EL (cell line): ENCODE measurements at regions not wholly inside any gene's neighbourhood (a gene's known extent, or its start where the extent isn't known, plus 50 kb on each side); places are given as distances from the start of the nearest gene placed in this dataset.

Source experiments
- DNase-seq: peaks from one replicate; pipeline ENCODE4 v3.0.0-alpha.2; 2016

DNA sequence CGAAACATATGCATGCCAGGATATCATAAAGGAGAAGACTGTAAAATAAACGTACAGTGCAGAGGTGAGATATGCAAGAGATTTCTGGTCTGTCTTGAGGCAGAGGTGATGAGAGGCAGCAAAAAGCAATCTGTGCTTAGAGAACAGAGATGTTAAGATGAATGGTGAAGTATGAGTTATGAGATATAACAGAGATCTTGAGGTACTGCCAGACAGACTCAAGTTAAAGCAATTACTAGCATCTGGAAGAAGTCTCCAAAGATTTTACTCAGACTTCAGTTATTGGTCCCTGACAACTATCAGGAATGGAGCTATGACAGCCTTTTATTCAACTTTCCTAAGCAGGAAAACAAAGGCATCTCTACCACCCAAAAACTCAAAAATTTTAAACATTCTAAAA is 122.8 kb upstream of the DST start:
- DNase-seq = no peak

DNA sequence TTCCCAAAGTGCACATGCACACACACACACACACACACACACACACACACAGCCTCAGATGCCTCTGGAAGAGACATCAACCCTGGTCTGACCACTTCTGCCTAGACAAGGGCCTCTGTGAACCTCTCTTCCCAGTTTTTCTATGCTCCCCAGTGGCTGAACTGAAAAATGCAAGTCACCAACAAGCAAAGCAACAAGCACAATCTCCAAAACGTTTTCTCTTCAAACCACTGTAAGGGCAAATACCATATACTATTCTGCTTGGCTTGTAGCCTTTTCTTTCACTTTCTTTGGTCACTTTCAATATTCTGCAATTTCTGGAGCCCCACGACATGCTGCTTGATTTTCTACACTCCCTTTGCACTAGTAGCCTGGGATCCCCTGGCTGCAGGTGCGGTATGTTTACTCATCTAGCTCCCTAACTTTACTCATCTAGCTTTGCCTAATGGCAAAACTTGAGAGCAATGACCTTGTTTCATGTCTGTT is 121.4 kb upstream of the DST start:
- peak; percentile 66 for DNase-seq

DNA sequence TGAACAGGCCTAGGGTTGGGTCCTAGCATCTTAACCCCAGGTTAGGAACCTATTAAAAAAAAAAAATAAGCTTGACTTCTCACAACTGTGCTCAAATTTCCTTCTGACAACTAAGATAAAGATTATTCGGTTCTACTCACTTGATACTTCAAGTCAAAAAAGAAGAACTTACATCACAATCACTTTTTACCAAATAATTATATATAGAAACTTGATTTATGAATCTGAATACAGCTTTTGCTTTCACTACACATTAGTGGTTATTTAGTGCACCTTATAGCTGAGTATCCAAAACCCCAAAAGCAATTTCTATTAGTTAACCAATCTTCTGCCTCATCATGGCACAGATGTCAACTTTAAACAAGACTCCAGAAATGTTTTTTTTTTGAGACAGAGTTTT is 119.0 kb upstream of the DST start:
- no peak for DNase-seq

DNA sequence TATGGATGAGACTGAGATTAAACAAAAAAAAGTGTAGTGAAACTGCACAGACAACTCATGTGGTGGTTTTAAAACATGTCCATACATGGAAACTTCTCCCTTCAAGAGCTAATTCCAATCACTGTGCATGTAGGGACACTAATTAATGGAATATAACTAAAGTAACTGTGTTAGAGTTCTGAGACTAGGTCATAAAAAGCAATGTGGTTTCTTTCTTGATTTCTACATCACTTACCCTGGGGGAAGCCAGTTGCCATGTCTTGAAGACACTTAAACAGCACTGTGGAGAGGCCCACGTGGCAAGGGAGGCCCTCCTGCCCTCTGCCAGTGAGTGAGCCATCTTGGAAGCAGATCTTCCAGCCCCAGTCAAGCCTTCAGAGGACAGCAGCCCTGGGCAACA is 118.2 kb upstream of the DST start:
- peak; percentile 33 for DNase-seq

DNA sequence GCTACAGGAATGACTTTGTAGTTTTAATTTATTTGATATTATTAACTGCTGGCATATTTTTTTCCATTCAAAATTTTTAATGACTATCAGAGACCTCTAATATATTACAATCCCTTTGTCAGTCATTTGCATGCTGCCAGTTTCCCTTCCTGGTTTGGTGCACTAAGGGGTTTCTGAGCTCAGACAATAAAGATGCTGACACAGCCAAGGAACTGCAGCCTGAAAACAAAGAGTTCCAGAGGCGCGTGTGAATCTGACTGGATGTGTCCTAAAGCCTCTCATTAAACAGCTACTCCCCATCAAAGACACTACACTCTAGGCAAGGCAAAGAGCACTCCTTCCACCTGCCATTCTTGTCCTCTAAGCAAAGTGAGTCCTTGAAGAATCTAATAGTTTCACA is 116.8 kb upstream of the DST start:
- DNase-seq = no peak

DNA sequence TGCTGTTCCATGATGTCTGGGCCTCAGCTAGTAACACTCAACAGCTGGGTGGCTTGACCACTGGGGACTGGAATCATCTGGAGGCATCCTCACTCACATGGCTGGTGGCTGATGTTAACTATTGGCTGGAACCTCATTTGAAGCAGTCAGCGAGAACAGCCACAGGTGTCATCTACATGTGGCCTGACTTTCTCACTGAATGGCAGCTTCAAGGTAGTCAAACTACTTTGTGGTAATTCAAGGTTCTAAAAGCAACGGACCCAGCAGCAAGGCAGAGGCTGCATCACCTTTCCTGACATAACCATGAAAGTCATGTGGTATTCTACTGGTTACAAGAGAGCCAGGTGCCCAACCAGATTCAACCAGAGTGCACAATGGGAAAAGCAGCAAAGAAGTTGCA is 115.9 kb upstream of the DST start:
- DNase-seq = no peak

DNA sequence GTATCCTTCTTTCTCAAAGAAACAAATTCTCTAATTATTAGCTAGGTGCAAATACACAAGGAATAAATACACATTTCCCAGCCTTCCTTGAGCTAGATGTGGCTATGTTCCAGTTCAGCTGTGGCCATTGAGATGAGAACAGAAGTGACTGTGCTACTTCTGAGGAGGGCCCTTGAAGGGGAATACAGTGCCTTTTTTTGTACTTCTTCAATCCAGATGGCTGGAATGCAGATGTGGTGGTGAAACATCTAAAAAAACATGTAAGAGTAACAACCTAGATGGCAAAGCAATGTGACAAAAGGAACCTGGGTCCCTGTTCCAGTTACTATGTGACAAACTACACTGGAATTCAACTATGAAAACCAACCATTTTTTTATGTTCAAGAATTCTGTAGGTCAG is 115.4 kb upstream of the DST start:
- DNase-seq = peak; percentile 41

DNA sequence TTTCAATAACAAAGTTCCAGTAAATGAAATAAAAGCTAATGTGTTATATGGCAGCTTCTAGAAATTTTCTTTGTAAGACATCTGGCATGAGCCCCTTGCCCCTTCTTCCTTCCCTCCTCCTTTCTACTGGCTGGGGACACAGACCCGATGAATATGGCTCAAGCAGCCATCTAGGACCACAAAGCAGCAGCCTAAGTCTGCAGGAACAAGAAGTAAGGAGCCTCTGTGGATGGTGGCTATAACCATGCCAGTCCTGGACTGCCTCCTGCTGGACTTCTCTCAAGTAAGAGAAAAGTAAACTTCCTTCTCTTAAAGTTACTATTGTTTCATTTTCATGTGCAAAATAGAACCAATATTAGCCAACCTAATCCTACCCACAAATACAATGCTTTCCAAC is 114.9 kb upstream of the DST start:
- DNase-seq = peak; percentile 63

DNA sequence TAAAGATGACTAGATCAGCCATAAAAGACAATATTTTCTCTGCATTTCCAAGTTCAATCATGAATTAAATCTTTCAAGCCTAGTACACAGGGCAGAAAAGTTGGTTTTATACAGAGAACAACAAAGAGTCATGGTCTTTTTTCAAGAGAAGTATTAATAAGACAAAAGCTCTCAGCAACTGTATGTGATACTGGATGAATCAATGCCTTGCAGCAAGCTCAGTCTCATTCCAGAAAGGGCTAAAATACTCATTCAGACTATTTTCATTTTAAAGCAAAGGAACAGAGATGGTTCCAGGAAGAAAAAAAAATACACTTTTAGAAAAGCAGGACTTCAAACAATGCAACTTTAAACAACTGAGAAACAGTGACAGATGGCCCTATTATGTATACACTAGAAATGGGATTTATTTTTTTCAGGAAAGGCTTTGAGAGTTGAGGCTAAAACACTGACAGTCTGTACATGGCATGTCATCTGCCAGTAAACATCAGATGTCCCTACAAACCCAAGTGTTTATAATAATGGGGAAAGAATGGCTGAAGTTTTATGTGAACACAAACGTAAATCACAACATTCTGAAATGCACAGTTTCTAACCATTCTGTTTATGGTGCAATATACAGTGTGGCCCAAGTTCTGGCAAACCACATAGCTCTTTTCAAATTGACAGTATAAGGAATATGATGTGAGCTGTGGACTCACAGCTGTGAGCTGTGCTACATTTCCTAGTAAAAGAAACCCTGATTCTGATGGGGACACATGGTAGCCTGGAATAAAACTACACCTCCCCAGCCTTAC is 114.3 kb upstream of the DST start:
- no peak for DNase-seq

DNA sequence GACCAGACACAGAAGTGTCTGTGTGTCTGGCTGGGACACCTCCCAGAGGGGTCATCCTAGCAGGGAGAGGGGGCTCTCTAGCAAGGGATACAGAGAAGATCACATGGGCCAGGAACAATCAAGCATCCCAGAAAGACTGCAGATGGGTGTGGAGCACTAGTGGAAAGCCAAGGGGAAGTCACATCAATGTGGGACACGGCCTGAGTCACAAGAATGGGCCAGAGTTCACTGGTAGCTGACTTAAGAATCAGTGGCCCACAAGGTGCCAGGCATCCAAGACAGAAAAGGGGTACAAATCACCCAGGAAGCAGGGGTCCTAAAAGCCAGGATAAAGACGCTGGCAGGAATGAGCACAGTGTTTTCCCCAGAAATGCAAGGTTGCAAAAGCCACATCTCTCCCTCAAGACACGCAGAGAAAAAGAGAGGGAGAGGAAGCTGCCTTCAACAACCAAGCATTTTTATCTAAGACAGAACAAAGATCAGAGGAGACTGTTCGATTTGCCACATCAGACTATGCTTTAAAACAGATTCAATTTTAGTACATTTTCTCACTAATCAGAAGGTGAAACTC is 113.6 kb upstream of the DST start:
- no peak for DNase-seq

DNA sequence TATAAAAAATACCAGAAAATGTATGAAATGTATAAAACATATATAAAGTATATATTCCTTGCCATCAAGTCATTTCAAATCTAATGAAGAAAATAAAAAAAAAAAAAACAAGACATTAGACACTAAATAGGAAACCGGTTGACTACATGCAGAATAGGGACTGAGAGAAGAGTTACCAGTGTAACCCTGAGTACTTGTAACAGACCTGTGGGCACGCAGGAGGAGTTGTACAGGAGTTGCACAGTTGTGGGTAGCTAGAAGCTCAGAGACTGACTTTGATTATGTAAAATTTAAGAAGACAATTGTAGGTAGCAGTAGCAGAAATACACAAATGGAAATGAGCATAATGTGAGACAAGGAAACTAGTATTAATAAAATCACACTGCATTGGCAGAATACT is 112.4 kb upstream of the DST start:
- no peak for DNase-seq

DNA sequence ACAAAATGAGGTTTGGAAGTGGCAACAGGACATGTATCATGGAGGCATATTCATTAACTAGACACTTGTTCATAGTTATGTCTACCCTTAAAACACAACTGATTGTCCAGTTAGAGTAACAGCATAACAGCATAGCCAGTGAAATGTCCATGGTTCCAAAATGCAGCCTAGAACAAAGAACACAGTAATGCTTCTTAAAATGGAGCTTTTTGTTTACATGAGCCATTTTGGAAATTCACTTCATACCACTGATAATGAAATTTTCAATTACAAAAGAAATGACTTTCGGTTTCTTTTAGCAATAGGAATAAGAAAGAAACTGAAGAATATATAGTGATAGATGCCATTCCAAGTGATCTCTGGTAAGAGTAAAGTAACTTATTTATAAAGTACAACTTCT is 111.1 kb upstream of the DST start:
- no peak for DNase-seq

DNA sequence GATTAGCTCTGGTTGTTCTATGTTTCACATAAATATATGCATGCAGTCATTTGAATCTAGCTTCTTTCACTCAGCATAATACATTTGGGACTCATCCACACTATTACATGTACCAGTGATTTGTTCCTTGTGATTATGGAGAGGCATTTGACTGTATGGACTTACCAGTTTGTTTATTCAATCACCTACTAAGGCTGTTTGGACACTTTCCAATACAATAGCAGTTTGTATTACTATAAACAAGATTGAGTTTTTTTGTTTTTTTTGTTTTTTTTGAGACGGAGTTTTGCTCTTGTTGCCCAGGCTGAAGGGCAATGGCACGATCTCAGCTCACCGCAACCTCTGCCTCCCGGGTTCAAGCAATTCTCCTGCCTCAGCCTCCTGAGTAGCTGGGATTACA is 109.8 kb upstream of the DST start:
- DNase-seq = no peak

DNA sequence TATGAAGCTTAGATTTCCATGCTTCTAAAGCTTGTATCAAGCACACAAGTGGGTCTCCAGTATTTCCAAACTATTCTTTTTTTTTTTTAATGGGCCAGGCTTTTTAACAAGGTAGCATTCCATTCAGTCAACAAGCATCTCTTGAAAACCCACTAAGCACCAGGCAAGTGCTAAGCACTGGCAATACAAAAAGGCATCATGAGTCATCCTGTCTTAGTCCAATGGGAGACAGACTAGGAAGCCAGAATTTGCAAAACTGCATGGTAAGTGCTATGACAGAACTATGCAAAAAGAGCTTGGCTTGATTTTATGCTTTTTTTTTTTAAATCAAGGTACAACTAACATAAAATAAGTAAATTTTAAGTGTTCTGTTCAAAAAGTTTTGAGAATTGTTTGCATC is 109.3 kb upstream of the DST start:
- DNase-seq = peak; percentile 80

DNA sequence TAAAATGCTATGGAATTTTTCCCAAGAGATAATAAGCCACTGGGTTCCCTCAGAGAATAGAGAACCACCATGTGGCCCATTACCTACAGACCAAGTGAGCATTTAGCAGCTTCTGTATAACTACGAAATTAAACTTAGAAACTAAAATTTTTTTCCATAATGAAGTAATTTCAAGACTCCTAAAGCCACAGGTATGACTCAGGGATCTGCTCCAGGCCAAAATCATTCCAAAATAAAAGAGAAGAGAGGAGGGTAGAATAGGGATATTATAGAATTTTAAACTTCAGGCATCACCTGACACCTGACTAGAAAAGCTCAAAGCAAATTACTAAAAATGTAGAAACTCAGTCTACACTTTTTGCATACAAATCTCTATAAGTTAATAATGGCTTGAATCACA is 108.9 kb upstream of the DST start:
- no peak for DNase-seq

DNA sequence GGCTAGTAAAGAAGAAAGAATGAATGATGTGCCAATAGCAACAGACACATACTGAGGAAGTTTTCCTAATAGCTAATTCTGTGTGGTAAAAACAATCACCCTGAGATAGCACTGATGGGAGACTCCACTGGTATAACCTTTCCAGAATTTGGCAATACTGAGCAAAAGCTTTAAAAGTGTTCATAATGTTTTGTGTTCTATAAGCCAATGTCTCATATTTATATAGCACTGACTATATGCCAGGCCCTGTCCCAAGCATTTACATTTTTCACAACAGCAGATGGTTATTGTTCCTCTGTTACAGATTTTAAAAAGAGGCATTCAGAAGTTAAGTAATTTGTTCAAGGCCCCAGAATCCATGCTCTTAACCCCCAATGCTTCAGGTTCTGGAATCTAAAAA is 108.0 kb upstream of the DST start:
- DNase-seq = no peak

DNA sequence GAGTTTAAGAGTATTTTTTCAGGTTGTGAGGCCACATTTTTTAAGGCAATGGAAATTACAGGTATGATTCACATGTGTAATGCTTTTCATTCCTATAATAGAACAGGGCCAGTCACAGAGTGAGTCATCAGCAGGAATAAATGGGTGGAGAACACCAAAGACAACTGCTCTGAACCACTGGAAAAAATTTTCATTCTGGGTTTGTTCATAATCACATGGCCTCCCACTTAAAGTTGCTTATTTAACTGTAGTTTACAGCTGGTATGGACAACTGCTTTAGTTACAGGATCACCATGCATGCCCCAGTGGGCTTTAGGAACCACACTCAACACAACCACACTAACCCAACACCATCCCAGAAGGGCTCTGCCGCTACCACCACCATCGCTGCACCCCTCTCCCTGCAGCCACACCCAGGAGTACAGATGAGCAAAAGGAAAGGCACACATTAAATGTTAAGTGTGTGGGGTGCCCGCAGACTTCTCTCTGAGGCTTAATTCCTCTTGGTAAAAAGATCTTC is 107.0 kb upstream of the DST start:
- DNase-seq = peak; percentile 85

DNA sequence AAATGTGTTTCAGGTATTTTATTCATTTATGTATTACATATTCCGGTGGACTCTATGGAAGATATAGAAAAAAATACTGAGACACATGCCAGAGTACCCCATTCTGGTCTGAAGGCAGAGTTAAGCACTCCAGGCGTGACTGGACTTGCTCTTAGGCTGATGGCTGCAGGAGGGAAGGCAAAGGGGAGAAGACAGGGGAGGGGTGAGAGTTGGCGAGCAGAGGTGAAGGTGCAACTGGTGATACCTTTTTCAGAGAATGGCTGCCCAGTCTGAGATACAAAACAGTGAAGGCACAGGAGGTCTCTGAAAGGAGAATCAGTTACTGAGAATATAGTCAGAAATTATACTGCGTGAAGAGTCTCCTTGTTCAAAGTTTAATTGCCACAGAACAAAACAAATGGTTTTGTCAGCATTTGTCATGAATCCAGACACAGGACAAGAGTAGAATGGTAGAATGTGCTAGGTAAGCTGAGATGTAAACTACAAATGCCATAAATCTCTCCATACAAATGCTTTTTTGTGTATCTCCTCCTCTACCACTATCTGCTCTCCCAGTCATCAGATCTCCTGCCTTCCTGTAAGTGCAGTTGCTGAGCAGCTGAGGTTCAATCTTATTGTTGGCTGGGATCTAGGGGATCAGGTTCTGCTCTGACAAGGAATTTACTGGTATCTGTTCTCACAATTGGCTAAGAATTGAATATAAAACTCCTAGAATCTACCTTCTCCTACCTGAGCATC is 104.2 kb upstream of the DST start:
- no peak for DNase-seq

DNA sequence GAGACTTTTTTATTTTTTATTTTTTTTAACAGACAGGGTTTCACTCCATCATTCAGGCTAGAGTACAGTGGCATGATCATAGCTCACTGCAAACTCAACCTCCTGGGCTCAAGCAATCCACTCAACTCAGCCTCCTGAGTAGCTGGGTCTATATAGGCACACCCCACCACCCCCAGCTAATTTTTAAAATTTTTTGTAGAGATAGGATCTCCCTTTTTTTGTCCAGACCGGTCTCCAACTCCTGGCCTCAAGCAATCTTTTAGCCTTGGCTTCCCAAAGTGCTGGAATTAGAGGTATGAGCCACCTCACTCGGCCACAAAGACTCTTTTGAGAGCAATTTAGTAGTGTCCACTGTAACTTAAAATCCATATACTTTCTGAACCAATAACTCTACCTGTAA is 103.3 kb upstream of the DST start:
- DNase-seq = no peak

DNA sequence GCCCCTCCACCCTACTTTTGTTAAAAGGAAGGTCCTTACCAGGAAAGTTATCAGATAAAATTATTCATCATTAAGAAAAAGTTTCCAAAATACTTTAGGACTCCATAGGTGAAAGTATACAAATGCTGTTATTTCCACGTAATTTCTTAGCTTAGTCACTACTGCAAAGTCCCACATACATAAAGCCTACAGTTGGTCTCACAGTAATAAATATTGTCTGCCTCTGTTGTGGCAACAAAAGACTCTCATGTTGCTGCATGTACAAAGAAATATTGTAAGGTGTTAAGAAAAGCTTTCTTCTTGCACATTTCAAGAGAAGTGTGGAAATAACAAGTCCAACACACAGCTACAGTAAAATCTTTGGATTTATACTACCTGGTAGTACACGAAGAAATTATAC is 102.4 kb upstream of the DST start:
- DNase-seq = no peak

DNA sequence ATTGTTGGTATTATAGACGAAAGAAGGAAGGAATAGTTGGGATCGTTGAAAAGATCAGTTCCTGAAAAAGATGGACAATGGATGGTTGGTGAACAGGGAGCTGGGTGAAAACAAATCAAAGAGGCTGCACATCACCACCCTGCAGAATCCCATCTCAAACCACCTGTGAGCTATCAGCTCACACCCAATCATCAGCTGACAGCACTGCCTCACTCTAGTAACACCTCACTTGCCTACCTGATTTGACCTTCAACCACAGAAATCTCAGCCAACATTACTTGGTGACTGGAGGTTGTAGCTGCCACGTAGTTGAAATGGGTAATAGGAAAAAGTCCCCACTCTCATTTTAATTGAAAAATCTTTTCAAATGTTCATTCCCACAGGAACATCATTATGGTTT is 101.8 kb upstream of the DST start:
- DNase-seq = no peak

DNA sequence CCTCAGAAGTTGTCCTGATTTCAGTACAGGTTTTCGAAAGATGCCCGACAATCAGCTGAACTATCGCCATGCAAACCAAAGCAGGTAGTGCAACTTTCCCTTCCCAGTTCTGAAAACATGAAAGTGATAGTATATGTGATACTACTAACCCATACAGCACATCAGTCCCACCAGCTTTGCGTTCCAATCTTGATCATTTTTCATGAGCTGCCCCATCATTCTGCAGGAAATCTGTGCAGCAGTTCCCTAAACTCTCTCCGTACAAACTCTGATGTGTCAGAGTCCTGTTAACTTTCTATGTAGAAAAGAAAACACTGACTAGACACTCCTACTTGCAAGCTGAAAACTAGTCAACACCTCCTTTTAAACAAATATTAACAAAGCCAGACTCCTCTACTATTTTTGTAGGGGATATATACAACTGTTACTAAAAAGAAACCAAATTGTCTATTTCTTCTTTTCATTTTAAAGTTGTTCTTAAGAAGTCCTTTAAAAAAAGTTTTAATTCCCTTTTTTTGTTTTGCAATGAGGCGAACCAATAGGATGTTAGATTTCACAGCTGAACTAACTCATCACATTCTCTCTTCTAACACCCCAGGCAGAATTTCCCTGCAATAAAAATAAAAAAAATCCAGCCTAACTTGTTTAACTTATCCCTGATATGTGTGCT is 99.6 kb upstream of the DST start:
- no peak for DNase-seq

DNA sequence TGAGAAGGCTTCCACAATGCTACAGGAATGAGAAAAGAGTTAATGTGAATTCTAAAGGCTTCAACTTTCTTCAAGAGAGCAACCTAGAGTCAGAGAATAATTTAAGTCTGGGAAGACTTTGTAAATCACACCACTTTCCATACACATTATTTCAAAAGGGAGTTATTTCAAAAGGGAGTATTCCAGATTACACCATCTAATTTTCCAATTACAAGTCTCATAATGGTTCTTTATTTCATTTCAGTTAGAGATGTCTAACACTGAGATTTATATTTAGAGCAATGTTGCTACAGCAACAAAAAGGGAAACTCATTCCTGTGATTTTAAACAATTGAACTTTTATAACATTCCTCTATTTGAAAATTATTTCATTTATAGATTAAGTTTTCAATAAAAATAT is 98.8 kb upstream of the DST start:
- DNase-seq = no peak
